CD8-positive, alpha-beta memory T cell (primary cell): ENCODE measurements at regions not wholly inside any gene's neighbourhood (a gene's known extent, or its start where the extent isn't known, plus 50 kb on each side); places are given as distances from the start of the nearest gene placed in this dataset.
A peak's percentile ranks its signal among the peaks of the same experiment; 100 is the strongest.

Source experiments
- CTCF ChIA-PET: fragments of 350-600 bp; sonication (Branson Sonifier 250); formaldehyde crosslinking; loops from one replicate; lab custom pipeline; 2021; ENCODE audit warnings: antibody characterized with exemption; lab: Charles Lee
- POLR2A ChIA-PET: fragments of 350-600 bp; sonication (Branson Sonifier 250); formaldehyde crosslinking; loops from one replicate; lab custom pipeline; 2021; ENCODE audit warnings: antibody characterized with exemption; lab: Charles Lee
- DNase-seq, 5 donors: peaks; one replicate each; pipeline versions ENCODE4 v3.0.0 to v3.0.0-alpha.2; 2020 to 2022; ENCODE audit warnings: mixed read lengths in 1 of 5
- H3K27ac ChIP-seq: one replicate; pipeline ENCODE4 v1.7.0; 2013; ENCODE audit warnings: low read depth, mild to moderate bottlenecking, low read length, moderate library complexity
- H3K27me3 ChIP-seq: 2 replicates; pipeline ENCODE4 v1.7.0; 2013; ENCODE audit warnings: low read length, mild to moderate bottlenecking; ENCODE audit not compliant: insufficient read depth, poor library complexity, severe bottlenecking
- H3K36me3 ChIP-seq: 2 replicates; pipeline ENCODE4 v1.7.0; 2013; ENCODE audit warnings: mild to moderate bottlenecking, low read length, moderate library complexity; ENCODE audit not compliant: insufficient read depth
- H3K4me1 ChIP-seq: 2 replicates; pipeline ENCODE4 v1.7.0; 2013; ENCODE audit warnings: mild to moderate bottlenecking, low read length, moderate library complexity; ENCODE audit not compliant: insufficient read depth
- H3K4me3 ChIP-seq: 2 replicates; pipeline ENCODE4 v1.7.0; 2013; ENCODE audit warnings: mild to moderate bottlenecking, low read length
- H3K9me3 ChIP-seq: 2 replicates; pipeline ENCODE4 v1.7.0; 2013; ENCODE audit warnings: mild to moderate bottlenecking, low read length
- H3K27ac Mint-ChIP-seq, 8 donors: one replicate each; pipeline ENCODE4 v1.8.0; 2020 to 2021; ENCODE audit warnings: mixed read lengths in 8 of 8, mild to moderate bottlenecking in 6 of 8, inconsistent platforms in 3 of 8, moderate library complexity in 3 of 8
- H3K27me3 Mint-ChIP-seq, 2 donors: one replicate each; pipeline ENCODE4 v1.8.0; 2020 to 2021; ENCODE audit warnings: mixed read lengths in 2 of 2, mild to moderate bottlenecking in 1 of 2, moderate library complexity in 1 of 2
- H3K36me3 Mint-ChIP-seq, 3 donors: one replicate each; pipeline ENCODE4 v1.8.0; 2020 to 2021; ENCODE audit warnings: mixed read lengths in 3 of 3, inconsistent platforms in 1 of 3, mild to moderate bottlenecking in 1 of 3
- H3K4me1 Mint-ChIP-seq, 3 donors: one replicate each; pipeline ENCODE4 v1.8.0; 2020 to 2021; ENCODE audit warnings: mixed read lengths in 3 of 3, inconsistent platforms in 1 of 3, mild to moderate bottlenecking in 1 of 3
- H3K4me3 Mint-ChIP-seq, 7 donors: one replicate each; pipeline ENCODE4 v1.8.0; 2020 to 2021; ENCODE audit warnings: mixed read lengths in 7 of 7, mild to moderate bottlenecking in 6 of 7, moderate library complexity in 4 of 7, inconsistent platforms in 2 of 7
- H3K9me3 Mint-ChIP-seq, 5 donors: one replicate each; pipeline ENCODE4 v1.8.0; 2020 to 2022; ENCODE audit warnings: mixed read lengths in 5 of 5, mild to moderate bottlenecking in 3 of 5, moderate library complexity in 2 of 5, inconsistent platforms in 1 of 5

DNA sequence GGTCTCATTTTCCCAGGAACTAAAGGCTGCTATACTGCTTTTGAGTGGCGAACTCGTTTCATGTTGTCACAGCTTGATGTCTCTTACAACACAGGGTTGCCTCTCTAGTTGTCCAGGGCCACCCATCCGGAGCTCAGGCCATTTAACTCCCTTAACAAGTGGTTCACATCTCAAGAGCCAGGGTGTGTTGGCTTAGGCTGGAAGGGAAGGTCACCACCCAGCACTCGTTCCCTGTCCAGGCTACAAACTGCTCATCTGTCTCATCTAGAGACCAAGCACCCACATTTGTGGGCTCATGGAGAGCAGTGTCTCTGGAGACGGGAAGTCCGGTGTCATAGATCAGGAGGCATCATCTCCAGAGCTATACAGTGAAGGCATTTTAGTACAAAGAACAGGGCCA lies 106.8 kb upstream of the EXOC2 start:
- Histone ChIP-seq H3K27me3 (no peaks in the 10 kb centered on the region), H3K4me1 (no peaks in the 10 kb centered on the region), H3K36me3 (no peaks in the 10 kb centered on the region), H3K27ac (no peak overlapping the region), H3K4me3 (no peak overlapping the region), H3K9me3 (no peaks in the 10 kb centered on the region)
- no peak for DNase-seq
- peaks cover 21 to 71% of the 10 kb centered on the region in 2 donors for H3K27me3 Mint-ChIP-seq
- H3K27ac Mint-ChIP-seq: peak overlapping the region in 1 of 8 donors; percentile 44
- no peaks in the 10 kb centered on the region for H3K36me3 Mint-ChIP-seq
- peaks cover 0 to 2% (median 0%) of the 10 kb centered on the region in 3 donors for H3K4me1 Mint-ChIP-seq
- H3K4me3 Mint-ChIP-seq: no peak overlapping the region
- CTCF ChIA-PET: no interaction called here
- POLR2A ChIA-PET: no interaction called here
- H3K9me3 Mint-ChIP-seq: no peaks in the 10 kb centered on the region

DNA sequence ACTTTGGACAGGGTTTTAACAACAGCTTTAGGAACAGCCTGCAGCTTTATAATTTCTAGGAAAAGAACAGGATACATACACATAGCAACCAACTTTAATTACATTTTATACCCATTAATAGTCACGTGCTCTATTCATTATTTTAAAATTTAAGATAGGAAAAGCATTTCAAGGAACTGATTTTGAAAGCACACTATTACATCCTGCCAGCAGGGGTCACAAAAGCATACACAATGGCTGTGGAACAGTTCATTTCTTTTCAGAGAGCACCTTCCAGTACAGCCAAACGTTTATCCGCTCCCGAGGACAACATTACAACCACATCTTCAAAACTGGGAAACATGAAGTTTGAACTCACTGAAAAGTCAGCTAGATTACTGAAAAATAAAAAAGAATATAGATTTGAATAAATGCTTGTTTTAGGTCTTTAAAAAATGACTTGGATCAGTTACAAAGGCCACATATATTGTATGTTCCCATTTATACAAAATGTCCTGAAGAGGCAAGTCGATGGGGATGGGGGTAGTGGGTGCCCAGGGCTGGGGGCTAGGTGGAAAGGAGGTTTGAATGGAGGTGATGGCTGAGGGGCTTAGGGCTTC lies 104.6 kb upstream of the EXOC2 start:
- H3K4me1 ChIP-seq: no peaks in the 10 kb centered on the region
- ChIA-PET POLR2A (no interaction called here), CTCF (interaction anchor here (0.7 to 1.9 kb wide), 4 partner anchors 10 to 598 kb away, joined by 3 to 5 read pairs (median 4); no protein-coding TSS in a partner anchor)
- Mint-ChIP-seq H3K27ac (no peak overlapping the region), H3K4me3 (no peak overlapping the region), H3K27me3 (peaks cover 27 to 77% of the 10 kb centered on the region in 2 donors), H3K9me3 (peaks cover 0 to under 1% (median 0%) of the 10 kb centered on the region in 5 donors), H3K36me3 (no peaks in the 10 kb centered on the region), H3K4me1 (peaks cover 0 to 2% (median 0%) of the 10 kb centered on the region in 3 donors)
- no peaks in the 10 kb centered on the region for H3K36me3 ChIP-seq
- peak in 2 of 5 donors; percentile 6 to 12 for DNase-seq
- H3K4me3 ChIP-seq: no peak overlapping the region
- no peaks in the 10 kb centered on the region for H3K9me3 ChIP-seq
- H3K27ac ChIP-seq: no peak overlapping the region
- peaks cover 1% of the 10 kb centered on the region for H3K27me3 ChIP-seq

DNA sequence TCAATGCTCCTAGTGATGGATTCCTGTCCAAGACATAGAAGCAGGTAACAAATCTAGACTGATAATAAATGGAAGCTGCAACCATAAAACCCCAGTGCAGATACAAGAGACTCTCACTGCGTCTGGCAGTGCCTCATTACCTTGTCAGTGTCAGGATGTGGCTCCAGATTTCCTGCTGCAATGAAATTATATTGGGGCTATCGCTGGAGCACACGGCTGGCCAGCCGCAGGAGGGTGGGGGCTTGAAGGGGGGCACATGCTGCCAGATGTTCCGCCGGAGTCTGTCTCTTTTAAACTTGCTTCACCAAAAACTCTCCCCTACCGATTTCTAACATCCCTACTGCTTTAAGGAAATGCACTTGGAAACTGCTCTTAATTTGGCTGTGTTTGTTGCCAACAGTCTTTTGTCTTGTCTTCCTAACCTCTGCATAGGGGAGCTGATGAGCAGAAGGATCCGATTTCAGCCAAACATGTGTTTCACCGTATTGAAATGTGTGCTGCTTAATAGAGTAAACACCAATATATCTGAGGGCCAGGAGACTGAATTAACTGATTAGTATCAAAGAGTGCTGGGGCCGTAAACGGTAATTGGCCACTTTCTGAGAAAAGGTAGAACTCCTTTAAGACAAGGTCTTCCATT lies 102.2 kb upstream of the EXOC2 start:
- DNase-seq: no peak
- Mint-ChIP-seq H3K4me3 (no peak overlapping the region), H3K9me3 (peaks cover 0 to 4% (median 3%) of the 10 kb centered on the region in 5 donors), H3K27ac (no peak overlapping the region), H3K36me3 (peaks cover 0 to 3% (median 0%) of the 10 kb centered on the region in 3 donors), H3K4me1 (peaks cover 0 to 2% (median 0%) of the 10 kb centered on the region in 3 donors), H3K27me3 (peaks cover 27 to 77% of the 10 kb centered on the region in 2 donors)
- H3K27me3 ChIP-seq: peaks cover 8% of the 10 kb centered on the region
- no peak overlapping the region for H3K4me3 ChIP-seq
- CTCF ChIA-PET: no interaction called here
- POLR2A ChIA-PET: no interaction called here
- H3K36me3 ChIP-seq: no peaks in the 10 kb centered on the region
- no peak overlapping the region for H3K27ac ChIP-seq
- no peaks in the 10 kb centered on the region for H3K4me1 ChIP-seq
- H3K9me3 ChIP-seq: no peaks in the 10 kb centered on the region

DNA sequence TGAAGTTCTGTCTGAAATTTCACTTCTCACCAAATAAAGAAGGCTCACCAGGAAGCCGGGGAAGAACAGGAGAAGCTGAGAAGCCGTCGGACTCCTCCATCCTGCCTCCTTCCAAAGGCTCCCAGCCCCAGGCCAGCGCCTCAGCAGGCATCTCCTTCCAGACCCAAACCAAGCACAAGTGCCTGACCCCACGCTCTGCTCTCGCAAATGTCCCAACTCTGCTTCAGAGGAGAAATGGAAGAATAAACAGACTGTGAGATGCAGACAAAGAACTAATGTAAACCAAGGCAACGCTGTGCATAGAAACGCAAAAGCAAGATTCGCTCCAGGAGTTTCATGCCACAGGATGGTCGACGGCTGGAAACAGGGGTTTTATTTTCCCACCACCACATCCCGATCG lies 100.3 kb upstream of the EXOC2 start:
- Histone ChIP-seq H3K36me3 (no peaks in the 10 kb centered on the region), H3K27ac (no peak overlapping the region), H3K9me3 (no peaks in the 10 kb centered on the region), H3K27me3 (peaks cover 8% of the 10 kb centered on the region), H3K4me3 (no peak overlapping the region), H3K4me1 (no peaks in the 10 kb centered on the region)
- Mint-ChIP-seq H3K27ac (no peak overlapping the region), H3K27me3 (peaks cover 30 to 72% of the 10 kb centered on the region in 2 donors), H3K9me3 (peaks cover 0 to 4% (median 3%) of the 10 kb centered on the region in 5 donors), H3K36me3 (peaks cover 0 to 3% (median 0%) of the 10 kb centered on the region in 3 donors), H3K4me3 (no peak overlapping the region), H3K4me1 (peaks cover under 1 to 2% (median 1%) of the 10 kb centered on the region in 3 donors)
- no peak for DNase-seq
- CTCF ChIA-PET: no interaction called here
- POLR2A ChIA-PET: no interaction called here

DNA sequence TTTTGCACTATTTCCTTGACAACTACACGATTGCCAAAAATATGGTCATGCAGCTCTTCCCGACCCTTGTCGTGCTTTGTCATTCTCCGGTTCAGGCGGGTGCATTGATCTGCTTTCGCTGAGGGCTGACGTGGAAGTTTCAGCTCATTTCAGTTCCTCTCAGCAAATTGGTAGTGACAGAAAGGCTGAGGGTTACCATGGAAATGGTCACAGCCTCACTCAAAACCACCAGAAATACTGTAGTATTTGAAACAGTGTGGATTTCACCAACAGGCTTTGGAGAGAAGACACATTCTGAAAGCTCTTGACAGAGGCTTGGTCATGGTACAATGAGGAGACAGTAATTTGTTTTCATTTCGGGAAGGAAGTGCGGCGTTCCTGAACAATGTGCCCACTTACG lies 99.7 kb upstream of the EXOC2 start:
- Histone ChIP-seq H3K36me3 (no peaks in the 10 kb centered on the region), H3K27ac (no peak overlapping the region), H3K9me3 (no peaks in the 10 kb centered on the region), H3K4me3 (no peak overlapping the region), H3K4me1 (no peaks in the 10 kb centered on the region), H3K27me3 (peaks cover 8% of the 10 kb centered on the region)
- H3K4me1 Mint-ChIP-seq: peaks cover 7 to 8% (median 7%) of the 10 kb centered on the region in 3 donors
- H3K27ac Mint-ChIP-seq: no peak overlapping the region
- peaks cover 0 to 4% (median 3%) of the 10 kb centered on the region in 5 donors for H3K9me3 Mint-ChIP-seq
- H3K36me3 Mint-ChIP-seq: peaks cover 0 to 3% (median 0%) of the 10 kb centered on the region in 3 donors
- peaks cover 25 to 71% of the 10 kb centered on the region in 2 donors for H3K27me3 Mint-ChIP-seq
- no peak overlapping the region for H3K4me3 Mint-ChIP-seq
- no peak for DNase-seq
- ChIA-PET CTCF (no interaction called here), POLR2A (no interaction called here)

DNA sequence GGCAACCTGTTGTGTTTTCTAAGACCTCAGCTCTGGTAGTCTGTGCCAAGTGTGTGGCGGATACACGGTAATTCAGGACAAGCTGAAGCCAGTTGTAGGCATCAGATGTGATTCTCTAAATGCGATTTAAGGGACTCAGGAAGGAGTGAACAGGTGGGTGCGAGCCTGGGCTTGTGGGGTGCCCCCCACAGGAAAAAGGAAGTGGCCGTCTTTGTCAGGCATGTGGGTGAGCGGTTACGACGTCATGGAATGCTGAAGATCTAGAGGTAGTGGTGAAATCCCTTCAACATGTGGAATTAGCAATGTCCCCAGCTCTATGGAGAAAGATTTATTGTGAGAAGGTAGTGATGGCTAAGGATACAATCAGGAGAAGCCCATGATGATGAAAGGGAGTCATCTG lies 95.1 kb upstream of the EXOC2 start:
- peaks cover 0 to 4% (median 3%) of the 10 kb centered on the region in 5 donors for H3K9me3 Mint-ChIP-seq
- Histone ChIP-seq H3K27ac (no peak overlapping the region), H3K27me3 (peaks cover 8% of the 10 kb centered on the region), H3K9me3 (no peaks in the 10 kb centered on the region), H3K4me3 (no peak overlapping the region), H3K36me3 (no peaks in the 10 kb centered on the region), H3K4me1 (no peaks in the 10 kb centered on the region)
- H3K27ac Mint-ChIP-seq: peak overlapping the region in 2 of 8 donors; percentile 59 to 65
- peaks cover 6 to 36% of the 10 kb centered on the region in 2 donors for H3K27me3 Mint-ChIP-seq
- ChIA-PET POLR2A (no interaction called here), CTCF (interaction anchor here (1.1 to 2.0 kb wide), 3 partner anchors 9 to 195 kb away, joined by 3 to 6 read pairs (median 4); no protein-coding TSS in a partner anchor)
- peak in 1 of 5 donors; percentile 7 for DNase-seq
- peaks cover 9 to 11% (median 9%) of the 10 kb centered on the region in 3 donors for H3K4me1 Mint-ChIP-seq
- peaks cover 0 to 3% (median 0%) of the 10 kb centered on the region in 3 donors for H3K36me3 Mint-ChIP-seq
- peak overlapping the region in 1 of 7 donors; percentile 68 for H3K4me3 Mint-ChIP-seq

DNA sequence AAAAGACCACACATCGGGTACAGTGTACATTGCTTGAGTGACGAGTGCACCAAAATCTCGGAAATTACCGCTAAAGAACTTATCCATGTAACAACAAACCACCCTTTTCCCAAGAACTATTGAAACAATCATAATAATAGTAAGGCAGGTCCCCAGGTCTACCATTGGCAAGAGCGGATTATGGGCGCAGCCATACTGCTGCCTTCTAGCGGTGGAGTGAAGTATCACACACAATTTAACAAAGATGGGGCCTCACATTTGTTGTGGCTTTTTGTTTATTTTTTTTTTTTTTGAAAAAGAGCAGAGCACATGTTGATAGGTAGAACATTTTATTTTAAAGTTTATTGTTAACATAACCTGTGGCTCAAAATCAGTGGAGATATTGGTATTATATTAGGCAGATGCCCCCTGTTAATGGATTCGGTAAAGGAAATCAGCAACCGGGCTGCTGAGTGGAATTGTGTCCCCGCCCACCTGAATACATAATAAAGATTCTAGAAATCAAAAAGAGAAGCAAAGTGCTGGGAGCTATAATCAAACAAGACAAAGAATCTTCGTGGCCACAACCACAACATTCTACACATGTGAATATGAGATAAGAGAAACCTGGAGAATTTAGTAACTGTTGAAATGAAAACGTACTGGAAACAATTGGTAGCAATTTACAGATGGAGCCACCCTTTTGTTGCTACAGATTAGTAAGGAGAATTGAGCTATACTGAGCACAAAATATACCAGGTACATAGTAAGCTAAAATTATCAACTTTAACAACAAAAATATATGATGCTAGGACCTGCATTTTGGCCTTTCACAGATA lies 94.2 kb upstream of the EXOC2 start:
- POLR2A ChIA-PET: no interaction called here
- Histone ChIP-seq H3K9me3 (no peaks in the 10 kb centered on the region), H3K4me3 (no peak overlapping the region), H3K27me3 (peaks cover 3% of the 10 kb centered on the region), H3K27ac (no peak overlapping the region), H3K36me3 (no peaks in the 10 kb centered on the region), H3K4me1 (no peaks in the 10 kb centered on the region)
- no peak overlapping the region for H3K4me3 Mint-ChIP-seq
- H3K27ac Mint-ChIP-seq: no peak overlapping the region
- DNase-seq: no peak
- peaks cover 0 to 3% (median 0%) of the 10 kb centered on the region in 3 donors for H3K36me3 Mint-ChIP-seq
- peaks cover 0 to 4% (median 2%) of the 10 kb centered on the region in 5 donors for H3K9me3 Mint-ChIP-seq
- peaks cover 9 to 11% (median 9%) of the 10 kb centered on the region in 3 donors for H3K4me1 Mint-ChIP-seq
- H3K27me3 Mint-ChIP-seq: peaks cover 6 to 27% of the 10 kb centered on the region in 2 donors
- CTCF ChIA-PET: interaction anchor here (1.1 to 2.0 kb wide), 3 partner anchors 10 to 194 kb away, joined by 3 to 6 read pairs (median 4); no protein-coding TSS in a partner anchor
